ENCODE measurements at regions not wholly inside any gene's neighbourhood (a gene's known extent, or its start where the extent isn't known, plus 50 kb on each side); places are given as distances from the start of the nearest gene placed in this dataset.

GRCh38 chrX:104391906-104392305 is 137.2 kb upstream of the ESX1 start:
- TF ChIP-seq CTCF (IDR thresholded peaks at IDR 0.05), result no peak
- TF ChIP-seq NR3C1 (IDR thresholded peaks at IDR 0.05), result no peak
- no peak for TF ChIP-seq POLR2A (IDR thresholded peaks at IDR 0.05; ENCODE audit: low read length)
- TF ChIP-seq RFX5 (IDR thresholded peaks at IDR 0.05), result no peak
- TF ChIP-seq EP300 (IDR thresholded peaks at IDR 0.05), result no peak
- no peak for TF ChIP-seq PHF8 (IDR thresholded peaks at IDR 0.05; ENCODE audit: borderline replicate concordance, low read depth)
- no peak for TF ChIP-seq HOXB5 (CRISPR knock-in tag; IDR thresholded peaks at IDR 0.05)
- TF ChIP-seq ZC3H11A (IDR thresholded peaks at IDR 0.05), result no peak
- TF ChIP-seq, protein P1, sequence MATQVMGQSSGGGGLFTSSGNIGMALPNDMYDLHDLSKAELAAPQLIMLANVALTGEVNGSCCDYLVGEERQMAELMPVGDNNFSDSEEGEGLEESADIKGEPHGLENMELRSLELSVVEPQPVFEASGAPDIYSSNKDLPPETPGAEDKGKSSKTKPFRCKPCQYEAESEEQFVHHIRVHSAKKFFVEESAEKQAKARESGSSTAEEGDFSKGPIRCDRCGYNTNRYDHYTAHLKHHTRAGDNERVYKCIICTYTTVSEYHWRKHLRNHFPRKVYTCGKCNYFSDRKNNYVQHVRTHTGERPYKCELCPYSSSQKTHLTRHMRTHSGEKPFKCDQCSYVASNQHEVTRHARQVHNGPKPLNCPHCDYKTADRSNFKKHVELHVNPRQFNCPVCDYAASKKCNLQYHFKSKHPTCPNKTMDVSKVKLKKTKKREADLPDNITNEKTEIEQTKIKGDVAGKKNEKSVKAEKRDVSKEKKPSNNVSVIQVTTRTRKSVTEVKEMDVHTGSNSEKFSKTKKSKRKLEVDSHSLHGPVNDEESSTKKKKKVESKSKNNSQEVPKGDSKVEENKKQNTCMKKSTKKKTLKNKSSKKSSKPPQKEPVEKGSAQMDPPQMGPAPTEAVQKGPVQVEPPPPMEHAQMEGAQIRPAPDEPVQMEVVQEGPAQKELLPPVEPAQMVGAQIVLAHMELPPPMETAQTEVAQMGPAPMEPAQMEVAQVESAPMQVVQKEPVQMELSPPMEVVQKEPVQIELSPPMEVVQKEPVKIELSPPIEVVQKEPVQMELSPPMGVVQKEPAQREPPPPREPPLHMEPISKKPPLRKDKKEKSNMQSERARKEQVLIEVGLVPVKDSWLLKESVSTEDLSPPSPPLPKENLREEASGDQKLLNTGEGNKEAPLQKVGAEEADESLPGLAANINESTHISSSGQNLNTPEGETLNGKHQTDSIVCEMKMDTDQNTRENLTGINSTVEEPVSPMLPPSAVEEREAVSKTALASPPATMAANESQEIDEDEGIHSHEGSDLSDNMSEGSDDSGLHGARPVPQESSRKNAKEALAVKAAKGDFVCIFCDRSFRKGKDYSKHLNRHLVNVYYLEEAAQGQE (IDR thresholded peaks at IDR 0.05), result no peak
- no peak for TF ChIP-seq RAD21 (conservative IDR thresholded peaks at IDR 0.05 in 1 of 2, IDR thresholded peaks at IDR 0.05 in 1 of 2)
- TF ChIP-seq JUN (IDR thresholded peaks at IDR 0.05), result no peak
- no peak for TF ChIP-seq SMC3 (IDR thresholded peaks at IDR 0.05)
- no peak for TF ChIP-seq MAZ (IDR thresholded peaks at IDR 0.05; ENCODE audit: borderline replicate concordance, low read depth, low read length)
- TF ChIP-seq, protein P2, sequence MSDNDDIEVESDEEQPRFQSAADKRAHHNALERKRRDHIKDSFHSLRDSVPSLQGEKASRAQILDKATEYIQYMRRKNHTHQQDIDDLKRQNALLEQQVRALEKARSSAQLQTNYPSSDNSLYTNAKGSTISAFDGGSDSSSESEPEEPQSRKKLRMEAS (IDR thresholded peaks at IDR 0.05), result no peak

Measured in A549 (cell line).